NCI-H1105 treated with DMSO at 0.1 percent for 48 hours (cell line): ENCODE measurements at regions not wholly inside any gene's neighbourhood (a gene's known extent, or its start where the extent isn't known, plus 50 kb on each side); places are given as distances from the start of the nearest gene placed in this dataset.
A peak's percentile ranks its signal among the peaks of the same experiment; 100 is the strongest.

ENCODE experiments used
- DNase-seq: peaks from one replicate; lab custom pipeline; 2025; lab: John Stamatoyannopoulos, UW

DNA sequence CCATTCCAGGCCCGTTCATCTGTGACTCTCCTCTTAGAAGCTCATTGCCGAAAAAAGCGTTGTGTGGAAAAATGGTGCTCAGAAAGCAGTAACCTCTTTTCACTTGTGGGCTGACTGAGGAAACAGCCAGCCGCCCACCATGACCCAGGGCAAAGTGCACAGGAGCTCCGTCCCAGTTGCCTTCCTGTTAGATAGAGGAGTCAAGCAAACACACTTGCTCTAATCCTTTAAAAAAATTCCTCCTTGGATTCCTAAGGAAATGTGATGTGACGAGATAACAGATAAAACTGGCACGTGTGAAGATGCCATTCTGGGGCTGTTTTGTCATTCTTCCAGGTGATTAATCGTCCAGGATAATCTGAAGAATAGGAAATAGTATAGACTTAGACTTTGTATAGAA, 396.8 kb upstream of the DDHD1 start:
- no peak for DNase-seq

DNA sequence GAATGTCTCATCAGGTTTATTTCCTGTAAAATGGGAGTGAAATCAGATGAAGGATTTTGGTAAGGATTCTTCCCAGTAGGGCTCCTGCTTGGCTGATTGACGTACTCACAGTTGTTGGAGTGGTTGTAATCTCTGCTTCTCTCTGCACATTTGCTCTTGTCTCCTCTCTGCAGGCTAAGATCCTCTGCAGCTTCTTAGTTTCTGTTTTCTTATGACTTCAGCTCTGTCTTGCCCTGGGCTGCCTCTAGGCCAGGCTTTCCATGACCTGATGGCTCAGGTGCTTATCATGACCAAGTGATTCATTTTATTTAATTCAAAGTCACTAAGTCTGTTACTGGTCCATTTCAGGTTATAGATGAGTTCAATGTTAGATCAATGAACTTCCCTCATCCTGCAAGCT, 394.5 kb upstream of the DDHD1 start:
- no peak for DNase-seq

DNA sequence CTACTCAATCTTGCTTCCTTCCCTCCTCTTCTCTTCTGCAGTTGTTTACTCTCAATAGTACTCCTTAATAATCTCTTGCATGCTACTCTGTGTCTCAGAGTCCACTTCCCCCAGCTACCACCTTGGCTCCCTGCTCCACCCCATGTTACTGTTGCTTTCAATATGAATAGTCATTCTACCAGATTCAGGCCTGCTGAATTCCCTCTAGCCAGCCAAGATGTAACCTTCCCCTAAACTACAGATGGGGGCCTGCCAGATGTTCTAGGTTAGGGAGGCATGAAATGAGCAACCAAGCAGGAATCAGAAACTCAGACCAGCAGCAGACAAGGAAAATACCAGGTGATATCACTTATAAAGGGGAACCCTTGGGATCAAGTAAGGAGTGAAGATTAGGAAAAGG, 392.1 kb upstream of the DDHD1 start:
- no peak for DNase-seq

DNA sequence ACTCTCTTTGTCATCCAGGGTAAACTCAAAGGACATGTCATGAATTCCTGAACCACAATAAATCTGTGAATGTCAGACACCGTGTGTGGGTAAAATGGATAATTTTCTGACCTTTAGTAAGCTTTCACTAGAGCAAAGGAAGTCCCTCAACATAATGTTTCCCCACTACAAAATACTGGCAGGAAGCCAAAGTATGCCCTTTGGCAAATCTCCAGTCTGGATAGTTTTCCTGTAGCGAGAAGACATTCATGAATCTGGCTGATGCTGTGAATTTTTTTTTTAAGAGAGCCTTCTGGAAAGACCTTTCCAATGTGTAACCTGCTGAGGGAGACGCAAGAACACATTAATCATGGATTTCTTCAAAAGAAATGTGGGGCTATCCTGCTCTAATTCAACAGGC, 389.6 kb upstream of the DDHD1 start:
- DNase-seq = peak; percentile 87

DNA sequence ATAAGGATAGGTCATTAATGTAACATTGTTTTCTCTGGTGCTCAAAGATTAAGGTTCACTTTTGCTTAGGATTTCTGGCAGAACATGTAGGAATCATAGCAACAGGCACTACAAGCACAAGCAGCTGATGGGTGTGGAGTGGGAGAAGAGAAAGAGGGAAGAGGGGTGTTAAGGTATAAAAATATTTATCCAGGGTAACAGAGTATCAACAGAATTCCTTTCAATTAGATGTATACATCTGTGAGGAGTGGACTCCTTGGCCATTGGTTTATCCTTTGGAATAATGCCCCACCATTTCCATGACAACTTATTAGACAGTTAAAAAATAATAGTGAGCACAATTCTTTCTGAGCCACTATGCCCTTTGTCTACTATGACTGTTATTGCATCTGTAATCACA, 388.3 kb upstream of the DDHD1 start:
- no peak for DNase-seq

DNA sequence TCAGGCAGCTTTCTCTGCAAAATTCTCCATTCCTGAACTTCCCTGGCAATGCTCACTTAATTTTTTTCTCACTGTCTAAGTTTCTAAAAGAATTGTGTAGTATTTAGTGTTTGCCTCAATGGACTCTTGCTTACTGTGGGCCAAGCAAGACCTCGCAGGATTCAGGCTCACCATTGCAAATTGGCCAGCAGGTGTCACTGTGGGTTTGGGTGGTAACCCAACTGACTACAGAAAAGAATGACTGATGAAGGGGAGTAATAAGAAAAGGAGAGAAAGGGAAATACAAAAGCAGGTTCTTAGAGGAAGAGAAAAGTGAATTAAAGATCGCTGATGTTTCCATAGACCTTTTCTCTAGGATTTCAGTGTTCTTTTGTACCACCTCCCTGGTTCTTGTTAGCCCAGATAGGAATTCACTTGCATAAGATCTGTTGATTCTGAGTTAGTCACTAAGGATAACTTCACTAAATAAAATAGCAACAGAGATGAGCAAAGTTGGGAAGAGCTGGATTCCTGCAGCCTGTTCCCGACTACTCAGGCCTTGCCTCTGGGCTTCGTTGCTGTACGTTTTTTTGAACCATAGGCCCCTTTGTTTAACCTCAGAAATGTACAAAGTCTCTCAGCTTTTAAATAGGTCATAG, 386.5 kb upstream of the DDHD1 start:
- peak; percentile 74 for DNase-seq

DNA sequence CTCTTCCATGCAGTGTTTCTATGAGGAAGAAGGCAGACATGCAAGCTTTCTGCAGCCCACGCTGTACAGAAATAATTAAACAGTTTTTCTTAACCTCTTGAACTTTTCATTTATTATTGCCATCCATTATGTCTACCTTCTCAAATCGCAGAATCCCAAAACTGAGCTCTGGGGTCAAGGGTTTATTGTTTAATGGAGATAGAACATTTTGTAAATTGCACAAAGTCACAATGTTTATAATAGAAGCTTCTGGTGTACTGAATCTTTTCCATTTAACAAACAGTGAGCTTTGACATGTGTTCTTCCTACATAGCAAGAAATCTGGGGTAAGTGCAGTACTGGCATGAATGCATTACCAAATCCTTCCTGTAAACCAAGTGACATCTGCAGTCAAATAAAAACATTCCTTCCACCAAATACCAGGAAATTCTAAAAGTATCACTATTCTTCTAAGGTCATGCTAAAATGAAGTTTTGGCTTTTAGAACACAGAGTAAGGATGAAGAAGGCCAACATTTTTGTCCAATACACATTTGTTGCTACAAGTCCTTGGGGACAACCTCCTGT, 385.3 kb upstream of the DDHD1 start:
- DNase-seq = no peak

DNA sequence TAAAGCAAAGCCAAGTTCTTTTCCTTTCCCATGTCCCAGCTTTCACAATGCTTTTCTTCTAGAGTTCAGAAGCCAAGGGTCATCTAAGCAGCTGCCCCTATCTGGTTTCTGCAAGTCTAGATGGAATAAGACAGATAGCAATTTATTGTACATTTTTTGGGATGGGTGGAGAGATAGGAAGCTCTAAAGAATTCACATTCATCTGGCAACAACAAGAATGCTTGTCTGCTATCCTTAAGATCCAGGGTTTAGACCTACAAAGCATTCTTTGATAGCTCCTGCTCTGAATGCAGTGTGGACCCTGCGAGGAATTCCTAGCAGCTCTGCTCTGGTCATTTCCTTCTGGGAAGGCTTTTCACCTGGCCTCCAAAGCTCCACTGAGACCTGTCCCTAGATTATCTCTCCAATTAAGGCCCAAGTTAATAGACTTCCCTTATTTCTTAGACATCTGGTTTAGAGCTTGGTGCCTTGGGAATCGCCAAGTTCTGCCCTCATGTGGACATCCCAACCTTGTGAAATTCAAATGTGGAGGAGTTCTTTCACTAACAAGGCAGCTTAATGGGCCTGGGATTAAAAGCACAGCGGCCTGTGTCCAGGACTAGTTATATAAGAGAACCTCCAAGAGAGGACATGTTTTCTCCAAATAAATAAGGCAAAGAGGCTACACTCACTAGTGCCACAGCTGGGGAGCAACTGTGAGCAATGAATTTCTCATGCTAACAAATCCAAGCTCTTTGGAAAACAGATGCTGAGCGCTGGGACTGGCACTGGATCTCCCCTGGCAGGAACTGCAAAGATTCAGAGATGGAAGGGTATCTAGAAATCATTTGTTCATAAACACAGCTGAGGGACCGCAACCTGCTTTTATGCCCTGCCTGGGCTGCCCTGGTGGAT, 384.5 kb upstream of the DDHD1 start:
- no peak for DNase-seq

DNA sequence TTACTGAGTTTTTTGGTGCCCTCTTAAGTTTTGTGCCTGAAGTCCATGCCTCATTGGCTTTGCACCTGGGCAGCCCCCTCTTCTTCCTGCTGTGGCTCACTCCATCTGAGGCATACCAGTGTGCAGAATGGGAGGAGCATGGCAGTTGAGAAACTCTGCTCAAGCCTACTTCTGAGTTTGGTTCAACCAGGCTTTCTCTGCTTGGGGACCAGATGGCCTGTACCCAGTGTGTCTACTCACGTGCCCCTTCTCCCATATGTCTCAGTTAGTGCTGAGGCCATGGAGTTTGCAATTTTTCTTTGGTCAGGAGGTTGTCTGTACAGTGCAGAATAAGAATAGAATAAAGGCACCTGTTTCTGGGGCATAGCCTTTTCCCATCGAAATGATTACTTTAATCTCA, 383.3 kb upstream of the DDHD1 start:
- DNase-seq = no peak

DNA sequence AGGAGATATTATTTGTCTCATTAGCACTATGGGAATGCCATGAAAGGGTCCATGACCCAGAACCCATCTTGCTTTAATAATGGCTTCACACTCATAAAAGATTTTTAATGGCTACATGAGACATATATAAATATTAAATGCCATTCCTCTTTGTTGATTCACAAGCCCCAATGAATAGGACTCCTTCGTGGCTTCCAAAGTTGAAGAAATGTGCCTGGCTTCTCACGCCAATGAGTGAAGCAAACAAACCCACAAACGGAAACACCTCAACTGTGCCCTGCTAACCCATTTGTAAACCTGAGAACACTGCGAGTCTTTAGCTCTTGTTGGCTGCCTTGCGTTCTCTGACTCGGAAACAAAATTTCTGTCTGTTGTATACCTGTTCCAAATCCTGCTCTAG, 381.7 kb upstream of the DDHD1 start:
- DNase-seq = no peak

DNA sequence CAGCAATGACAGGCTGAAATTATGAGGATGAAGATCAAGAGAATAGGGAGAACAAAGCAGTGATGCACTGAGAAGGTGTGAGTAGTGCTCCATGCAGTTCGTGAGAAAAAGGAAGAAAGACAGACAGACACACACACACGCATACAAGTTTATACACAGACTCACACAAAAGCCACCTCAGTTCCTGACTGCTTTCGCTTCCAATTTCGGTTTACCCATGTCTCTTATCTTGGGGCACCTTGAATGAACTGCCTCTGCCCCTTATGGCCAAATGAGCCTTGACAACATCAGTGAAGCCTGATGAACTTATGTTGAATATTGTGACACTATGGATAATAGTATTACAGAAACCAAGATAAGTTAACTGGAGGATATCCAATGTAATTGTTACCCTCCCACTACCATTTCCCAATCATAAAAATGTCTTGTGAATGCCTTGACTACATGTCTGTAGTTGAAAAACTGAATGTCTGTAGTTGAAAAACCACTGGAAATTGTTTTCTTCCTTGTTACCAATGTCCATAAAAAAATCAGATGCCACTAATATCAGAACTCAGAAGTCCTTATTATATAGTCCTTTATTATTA, 380.4 kb upstream of the DDHD1 start:
- DNase-seq = no peak

DNA sequence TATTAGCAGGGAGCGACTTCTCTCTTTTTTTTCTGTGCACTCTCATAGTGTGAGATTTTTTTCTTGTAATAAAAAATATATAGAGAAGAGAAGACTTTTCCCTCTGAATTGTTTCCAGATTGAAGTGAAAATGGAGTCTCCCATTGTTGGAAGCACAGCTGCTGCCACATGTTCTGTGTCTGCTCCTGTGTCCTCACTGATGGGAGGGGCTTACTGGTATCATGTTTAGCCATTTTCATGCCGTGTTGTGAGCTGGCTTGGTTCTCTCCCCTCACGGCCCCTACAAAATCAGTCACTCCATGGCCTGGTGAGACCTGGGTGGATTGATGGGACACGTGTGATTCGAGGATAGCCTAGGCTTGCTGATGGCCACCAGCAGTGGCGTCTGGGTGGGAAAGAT, 379.7 kb upstream of the DDHD1 start:
- no peak for DNase-seq

DNA sequence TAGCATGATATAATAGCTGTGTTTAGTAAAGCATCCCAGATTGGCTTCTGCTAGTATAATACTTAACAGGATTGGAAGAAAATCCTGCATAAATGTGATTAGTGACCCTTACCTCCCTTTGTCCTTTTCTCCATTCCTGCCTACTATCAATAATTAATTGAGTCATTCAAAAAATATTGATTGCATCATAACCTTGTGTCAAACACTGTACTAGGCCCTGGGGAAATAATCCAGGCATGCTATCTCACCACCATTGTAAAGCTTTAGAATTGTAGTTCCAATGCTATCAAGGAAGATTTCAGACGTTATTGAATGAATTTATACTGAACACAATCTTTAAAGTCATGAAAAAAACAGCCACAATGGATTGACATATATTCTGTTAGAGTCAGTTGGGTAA, 378.6 kb upstream of the DDHD1 start:
- no peak for DNase-seq

DNA sequence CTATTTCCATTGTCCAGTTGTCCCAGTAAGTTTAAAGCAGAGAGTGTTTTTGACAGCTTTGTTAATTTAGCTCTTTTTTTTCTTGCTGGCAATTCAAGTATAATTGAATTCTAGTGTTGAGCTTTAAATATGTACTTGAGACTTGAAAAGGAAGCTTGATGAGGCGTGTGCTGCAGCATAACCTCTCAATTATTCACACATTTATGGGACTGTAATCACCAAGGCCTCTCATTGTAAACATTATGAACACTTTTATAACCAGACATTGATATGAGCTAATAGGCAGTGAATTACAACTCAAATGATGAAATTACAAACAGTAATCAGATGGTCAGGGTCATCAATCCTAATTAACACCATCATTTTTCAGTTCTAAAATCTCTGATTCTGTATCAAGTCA, 378.0 kb upstream of the DDHD1 start:
- DNase-seq = peak; percentile 65

DNA sequence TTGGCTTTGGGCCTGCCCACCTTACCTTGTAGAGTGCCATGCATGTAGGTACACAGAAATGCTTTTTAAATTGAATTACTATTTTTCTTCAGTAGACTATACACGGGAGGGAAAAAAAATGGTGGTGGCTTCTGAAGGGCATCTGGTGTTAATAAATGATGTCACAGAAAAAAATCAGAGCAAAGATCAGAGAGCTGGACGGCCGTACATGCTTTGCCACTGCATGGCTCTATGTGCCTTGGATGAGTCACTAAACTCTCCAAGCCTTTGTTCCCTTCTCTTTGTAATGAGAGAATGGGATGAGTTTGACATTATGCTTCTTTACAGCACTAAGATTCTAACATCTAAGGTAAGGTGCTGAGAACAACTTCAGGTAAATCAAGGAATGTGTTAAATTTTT, 376.4 kb upstream of the DDHD1 start:
- DNase-seq = no peak

DNA sequence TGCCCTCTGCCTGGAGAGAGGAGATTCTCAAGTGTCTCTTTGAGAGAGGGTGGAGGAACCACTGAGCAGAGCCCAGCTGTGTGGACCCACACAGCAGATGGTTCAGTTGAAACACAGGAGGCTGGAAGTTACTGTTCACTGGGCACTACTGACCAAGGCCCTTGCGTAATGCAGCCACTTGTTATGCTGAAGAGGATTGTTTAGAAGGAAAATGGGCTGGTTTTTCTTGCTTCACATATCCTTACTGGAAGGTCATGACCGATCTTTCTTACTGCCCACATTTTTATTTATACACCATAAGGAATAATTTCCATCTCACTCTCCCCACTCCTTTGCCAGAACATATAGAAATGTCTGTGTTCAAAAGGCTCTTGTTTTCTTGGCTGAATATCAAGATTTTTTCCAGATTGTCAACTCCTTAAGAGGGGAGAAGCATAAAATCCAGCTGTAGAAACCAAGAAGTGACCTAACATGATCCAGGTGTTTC, 375.1 kb upstream of the DDHD1 start:
- DNase-seq = no peak

DNA sequence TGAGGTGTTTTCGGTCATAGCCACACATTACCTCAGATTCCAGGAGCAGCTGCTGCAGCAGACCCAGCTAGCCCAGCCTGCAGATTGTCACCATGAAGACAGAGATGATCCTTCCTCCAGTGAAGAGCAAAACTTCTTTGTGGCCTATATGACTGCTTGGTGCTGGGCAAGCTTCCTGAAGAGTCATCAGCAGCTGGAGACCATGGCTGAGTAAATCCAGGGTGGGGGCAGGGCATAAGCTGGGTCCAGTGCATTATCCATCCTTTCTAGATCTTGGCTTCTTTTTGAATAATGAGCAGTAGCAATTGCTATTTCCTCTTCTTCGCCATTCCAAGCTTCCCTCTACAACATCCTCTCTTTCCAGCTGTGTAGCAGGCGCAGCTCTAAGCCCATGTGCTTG, 373.1 kb upstream of the DDHD1 start:
- no peak for DNase-seq

DNA sequence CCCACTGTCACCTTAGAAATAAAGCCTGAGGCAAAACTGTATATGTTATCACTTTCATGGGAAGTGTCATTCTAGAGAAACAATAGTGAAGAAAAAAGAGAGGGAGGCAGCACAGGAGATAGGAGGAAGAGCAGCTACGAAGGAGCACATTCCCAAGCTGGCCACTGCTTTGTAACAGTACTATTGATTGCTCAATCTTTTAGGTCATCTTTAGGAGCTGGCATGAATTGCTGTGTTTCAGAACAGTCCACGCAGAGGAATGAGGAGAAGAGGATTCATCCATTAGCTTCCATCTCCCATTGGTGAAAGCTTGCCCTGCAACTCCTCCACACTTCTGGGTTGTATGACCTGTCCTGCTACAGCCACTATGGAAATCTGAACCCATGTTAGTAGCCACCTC, 372.5 kb upstream of the DDHD1 start:
- no peak for DNase-seq

DNA sequence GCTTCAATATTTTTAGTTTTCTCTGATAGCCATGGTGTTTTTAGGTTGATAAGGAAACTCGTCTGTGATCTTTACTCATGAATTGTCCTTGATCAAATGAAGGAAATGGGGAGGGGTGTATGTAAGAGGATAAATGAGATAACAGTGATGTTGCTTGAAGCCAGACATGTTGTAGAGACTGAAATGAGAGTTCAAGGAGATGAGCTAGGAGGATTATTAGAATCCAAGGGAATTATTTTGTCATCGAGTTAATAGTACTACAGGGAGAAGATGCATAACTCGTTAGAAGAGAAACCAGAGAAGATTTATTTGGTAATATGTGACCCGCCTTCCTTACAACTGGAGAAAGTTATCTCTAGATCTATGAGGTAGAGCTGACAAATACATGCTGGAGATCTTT, 371.3 kb upstream of the DDHD1 start:
- DNase-seq = no peak

DNA sequence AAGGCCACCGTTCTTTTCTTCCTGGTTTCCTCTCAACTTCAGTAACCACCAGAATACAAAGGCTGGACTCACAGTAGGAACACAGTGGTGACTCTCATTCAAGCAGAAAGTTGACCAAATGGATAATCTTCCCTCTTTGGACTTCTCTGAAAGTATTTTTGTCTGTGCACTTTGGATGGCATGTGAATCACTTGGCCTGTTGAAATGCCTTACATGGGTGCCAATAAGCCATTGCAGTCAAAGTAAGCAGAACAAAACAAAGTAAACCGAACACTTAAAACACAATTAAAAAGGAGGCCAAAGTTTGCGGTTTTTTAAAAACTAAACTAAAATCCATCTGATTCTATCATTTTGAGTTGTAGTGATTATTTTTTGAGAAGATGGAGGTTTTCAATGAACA, 370.1 kb upstream of the DDHD1 start:
- no peak for DNase-seq

DNA sequence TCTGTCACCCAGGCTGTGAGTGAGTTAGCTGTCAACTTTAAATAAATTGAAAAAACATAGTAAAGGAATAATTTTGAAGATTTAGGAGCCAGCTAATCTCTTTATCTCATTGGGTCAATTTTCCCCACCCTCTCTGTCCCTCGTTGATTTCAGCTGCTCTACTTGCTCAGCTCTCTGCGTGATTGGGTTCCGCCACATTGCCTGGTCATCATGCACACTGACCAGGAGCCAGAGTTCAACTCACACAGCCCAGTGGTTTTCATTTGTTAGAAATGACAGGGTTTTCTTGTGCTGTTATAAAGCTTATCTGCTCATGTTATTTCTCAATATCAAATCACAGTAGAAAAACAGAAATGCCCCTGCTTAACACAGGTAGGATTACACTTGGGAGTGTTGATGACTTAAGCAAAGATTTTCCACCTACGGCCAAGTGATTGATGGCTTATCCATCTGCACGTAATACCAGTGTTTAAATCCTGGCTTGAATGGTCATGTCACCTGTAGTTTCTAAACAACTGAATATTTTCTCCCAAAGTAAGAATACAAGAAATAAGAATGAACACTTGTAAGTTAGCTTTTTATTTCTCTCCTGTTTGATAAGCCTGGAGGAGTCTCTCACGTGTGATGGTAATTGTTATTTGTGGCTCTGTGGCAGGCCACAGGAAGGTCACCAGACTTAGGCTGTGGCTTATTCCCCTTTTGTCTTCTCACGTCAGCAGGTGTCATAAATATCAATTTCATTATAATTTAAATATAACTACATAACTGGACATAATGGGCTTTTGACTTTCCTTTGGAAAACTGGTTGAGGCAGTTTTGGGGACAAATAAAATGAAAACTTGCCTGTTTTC, 367.2 kb upstream of the DDHD1 start:
- no peak for DNase-seq

DNA sequence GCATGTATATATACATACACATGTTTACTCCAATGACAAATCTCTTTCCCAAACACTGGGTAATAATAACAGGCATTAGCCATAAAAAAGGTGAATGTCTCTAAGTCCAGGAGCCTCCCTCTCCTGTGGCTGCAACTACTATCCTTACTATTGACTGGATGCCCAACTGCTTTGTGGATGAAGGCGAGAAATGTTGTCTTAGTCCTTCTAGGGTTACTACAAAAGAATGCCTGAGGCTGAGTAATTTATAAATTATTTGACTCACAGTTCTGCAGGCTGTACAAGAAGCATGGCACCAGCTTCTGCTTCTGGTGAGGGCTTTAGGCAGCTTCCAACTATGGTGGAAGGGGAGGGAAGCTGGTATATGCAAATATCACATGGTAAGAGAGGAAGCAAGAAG, 366.0 kb upstream of the DDHD1 start:
- DNase-seq = no peak
